ENCODE measurements at regions not wholly inside any gene's neighbourhood (a gene's known extent, or its start where the extent isn't known, plus 50 kb on each side); places are given as distances from the start of the nearest gene placed in this dataset.

DNA sequence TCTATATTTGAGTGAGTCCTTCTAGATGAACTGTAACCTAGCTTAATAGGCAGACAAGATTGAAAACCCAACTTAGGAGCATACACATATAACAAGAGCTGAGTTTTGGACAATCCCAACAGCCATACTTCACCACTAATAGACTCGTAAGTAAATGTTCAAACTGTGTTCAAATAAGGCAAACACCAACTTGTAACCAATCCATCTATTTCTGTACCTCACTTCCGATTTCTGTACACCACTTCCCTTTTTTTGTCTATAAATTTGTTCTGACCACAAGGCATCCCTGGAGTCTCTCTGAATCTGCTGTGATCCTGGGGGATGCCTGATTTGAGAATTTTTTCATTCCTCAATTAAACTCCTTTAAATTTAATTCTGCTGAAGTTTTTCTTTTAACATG is 1149.1 kb upstream of the NRXN1 start:
- 0% methylated on average over 2 of the region's 2 CpGs for WGBS (ENCODE audit: insufficient coverage, insufficient replicate concordance, low lambda C conversion rate, missing lambda C conversion rate)
- ChIA-PET SMC1A (ENCODE audit: uncharacterized antibody, unreplicated experiment) (interaction anchor here (1.4 kb wide), 1 partner anchor 10 kb away, joined by 8 read pairs; no protein-coding TSS in a partner anchor), CTCF (no interaction called here), RAD21 (ENCODE audit: unreplicated experiment) (no interaction called here), POLR2A (no interaction called here)
- Histone ChIP-seq H3K4me2 (ENCODE audit: control insufficient read depth, insufficient read depth) (no peak overlapping the region), H2AFZ (ENCODE audit: control insufficient read depth, low read depth, low read length) (no peak overlapping the region), H3K27ac (ENCODE audit: control insufficient read depth, insufficient read depth) (no peak overlapping the region), H3K27me3 (replicated peaks in 1 of 2; ENCODE audit: control insufficient read depth in 2 of 2, insufficient read depth in 2 of 2, low read length in 1 of 2) (no peaks in the 10 kb centered on the region), H3K4me3 (no peak overlapping the region), H3K79me2 (ENCODE audit: control insufficient read depth, insufficient read depth, low read length) (no peaks in the 10 kb centered on the region), H4K20me1 (ENCODE audit: control insufficient read depth, insufficient read depth) (no peaks in the 10 kb centered on the region), H3K9ac (ENCODE audit: control insufficient read depth, insufficient read depth, low read length) (no peak overlapping the region), H3K36me3 (ENCODE audit: control insufficient read depth in 2 of 2, insufficient read depth in 2 of 2, low read length in 1 of 2) (no peaks in the 10 kb centered on the region), H3K4me1 (ENCODE audit: control insufficient read depth, insufficient read depth, low read length) (no peaks in the 10 kb centered on the region), H3K9me3 (replicated peaks; ENCODE audit: control insufficient read depth, insufficient read depth, low read length) (no peaks in the 10 kb centered on the region)
- intact Hi-C loops (cut with micrococcal nuclease; ENCODE audit: unreplicated experiment): no loop called here
- in situ Hi-C loops (cut with MboI): no loop called here
- TF ChIP-seq SPI1 (IDR thresholded peaks at IDR 0.05; ENCODE audit: borderline replicate concordance, insufficient read depth, low read depth, low read length) (peak; percentile 47; the same call in 1 of the 2 replicates), SMAD5 (IDR thresholded peaks at IDR 0.05; ENCODE audit: low read depth) (no peak)
- ATAC-seq (no peak), DNase-seq (ENCODE audit: low read depth, low spot score) (no peak), FAIRE-seq (peak; percentile 18)
- BruUV-seq (replicated peaks): no TSS peak

DNA sequence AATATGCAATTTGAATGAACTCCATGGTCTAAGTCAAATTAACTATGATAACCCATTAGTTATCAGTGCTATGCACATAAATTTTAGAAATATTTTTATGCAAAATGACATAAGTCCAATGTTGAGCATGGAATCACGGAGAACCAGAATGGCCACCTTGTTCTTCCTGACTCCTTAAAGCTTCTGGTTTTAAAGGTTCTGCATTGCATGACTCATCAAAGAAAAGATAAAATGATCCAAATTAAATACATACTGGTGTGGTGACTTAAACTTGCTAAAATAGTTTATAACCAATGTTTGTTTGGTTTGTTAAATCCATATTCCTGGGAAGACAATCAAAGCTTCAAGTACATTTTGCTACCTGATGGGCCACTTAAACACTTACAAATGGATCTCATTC is 1146.9 kb upstream of the NRXN1 start:
- H3K4me3 ChIP-seq: no peak overlapping the region
- no peaks in the 10 kb centered on the region for H3K27me3 ChIP-seq (replicated peaks in 1 of 2; ENCODE audit: control insufficient read depth in 2 of 2, insufficient read depth in 2 of 2, low read length in 1 of 2)
- FAIRE-seq: no peak
- ChIA-PET POLR2A (no interaction called here), CTCF (no interaction called here), SMC1A (ENCODE audit: uncharacterized antibody, unreplicated experiment) (interaction anchor here (1.1 kb wide), 2 partner anchors 8 to 114 kb away, joined by 4 to 6 read pairs; no protein-coding TSS in a partner anchor), RAD21 (ENCODE audit: unreplicated experiment) (no interaction called here)
- no peak for ATAC-seq
- no peak overlapping the region for H3K9ac ChIP-seq (ENCODE audit: control insufficient read depth, insufficient read depth, low read length)
- H3K79me2 ChIP-seq (ENCODE audit: control insufficient read depth, insufficient read depth, low read length): no peaks in the 10 kb centered on the region
- BruUV-seq (replicated peaks): no TSS peak
- no peaks in the 10 kb centered on the region for H3K36me3 ChIP-seq (ENCODE audit: control insufficient read depth in 2 of 2, insufficient read depth in 2 of 2, low read length in 1 of 2)
- H3K4me2 ChIP-seq (ENCODE audit: control insufficient read depth, insufficient read depth): no peak overlapping the region
- H3K4me1 ChIP-seq (ENCODE audit: control insufficient read depth, insufficient read depth, low read length): no peaks in the 10 kb centered on the region
- no peak overlapping the region for H2AFZ ChIP-seq (ENCODE audit: control insufficient read depth, low read depth, low read length)
- no peaks in the 10 kb centered on the region for H3K9me3 ChIP-seq (replicated peaks; ENCODE audit: control insufficient read depth, insufficient read depth, low read length)
- in situ Hi-C loops (cut with MboI) (no loop called here), intact Hi-C loops (cut with micrococcal nuclease; ENCODE audit: unreplicated experiment) (no loop called here)
- no peak overlapping the region for H3K27ac ChIP-seq (ENCODE audit: control insufficient read depth, insufficient read depth)
- no peaks in the 10 kb centered on the region for H4K20me1 ChIP-seq (ENCODE audit: control insufficient read depth, insufficient read depth)
- DNase-seq (ENCODE audit: low read depth, low spot score): no peak
- 0% methylated on average over 1 of the region's 1 CpG for WGBS (ENCODE audit: insufficient coverage, insufficient replicate concordance, low lambda C conversion rate, missing lambda C conversion rate)
- no peak for TF ChIP-seq MYB (IDR thresholded peaks at IDR 0.05; ENCODE audit: borderline replicate concordance, low read depth, low read length)
- TF ChIP-seq, protein P1, sequence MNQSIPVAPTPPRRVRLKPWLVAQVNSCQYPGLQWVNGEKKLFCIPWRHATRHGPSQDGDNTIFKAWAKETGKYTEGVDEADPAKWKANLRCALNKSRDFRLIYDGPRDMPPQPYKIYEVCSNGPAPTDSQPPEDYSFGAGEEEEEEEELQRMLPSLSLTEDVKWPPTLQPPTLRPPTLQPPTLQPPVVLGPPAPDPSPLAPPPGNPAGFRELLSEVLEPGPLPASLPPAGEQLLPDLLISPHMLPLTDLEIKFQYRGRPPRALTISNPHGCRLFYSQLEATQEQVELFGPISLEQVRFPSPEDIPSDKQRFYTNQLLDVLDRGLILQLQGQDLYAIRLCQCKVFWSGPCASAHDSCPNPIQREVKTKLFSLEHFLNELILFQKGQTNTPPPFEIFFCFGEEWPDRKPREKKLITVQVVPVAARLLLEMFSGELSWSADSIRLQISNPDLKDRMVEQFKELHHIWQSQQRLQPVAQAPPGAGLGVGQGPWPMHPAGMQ (IDR thresholded peaks at IDR 0.05; ENCODE audit: borderline replicate concordance): no peak
- TF ChIP-seq POLR2AphosphoS2 (IDR thresholded peaks at IDR 0.05; ENCODE audit: low read depth, low read length): no peak
- no peak for TF ChIP-seq ASH2L (IDR thresholded peaks at IDR 0.05; ENCODE audit: borderline replicate concordance, low read depth)
- TF ChIP-seq, protein P2, sequence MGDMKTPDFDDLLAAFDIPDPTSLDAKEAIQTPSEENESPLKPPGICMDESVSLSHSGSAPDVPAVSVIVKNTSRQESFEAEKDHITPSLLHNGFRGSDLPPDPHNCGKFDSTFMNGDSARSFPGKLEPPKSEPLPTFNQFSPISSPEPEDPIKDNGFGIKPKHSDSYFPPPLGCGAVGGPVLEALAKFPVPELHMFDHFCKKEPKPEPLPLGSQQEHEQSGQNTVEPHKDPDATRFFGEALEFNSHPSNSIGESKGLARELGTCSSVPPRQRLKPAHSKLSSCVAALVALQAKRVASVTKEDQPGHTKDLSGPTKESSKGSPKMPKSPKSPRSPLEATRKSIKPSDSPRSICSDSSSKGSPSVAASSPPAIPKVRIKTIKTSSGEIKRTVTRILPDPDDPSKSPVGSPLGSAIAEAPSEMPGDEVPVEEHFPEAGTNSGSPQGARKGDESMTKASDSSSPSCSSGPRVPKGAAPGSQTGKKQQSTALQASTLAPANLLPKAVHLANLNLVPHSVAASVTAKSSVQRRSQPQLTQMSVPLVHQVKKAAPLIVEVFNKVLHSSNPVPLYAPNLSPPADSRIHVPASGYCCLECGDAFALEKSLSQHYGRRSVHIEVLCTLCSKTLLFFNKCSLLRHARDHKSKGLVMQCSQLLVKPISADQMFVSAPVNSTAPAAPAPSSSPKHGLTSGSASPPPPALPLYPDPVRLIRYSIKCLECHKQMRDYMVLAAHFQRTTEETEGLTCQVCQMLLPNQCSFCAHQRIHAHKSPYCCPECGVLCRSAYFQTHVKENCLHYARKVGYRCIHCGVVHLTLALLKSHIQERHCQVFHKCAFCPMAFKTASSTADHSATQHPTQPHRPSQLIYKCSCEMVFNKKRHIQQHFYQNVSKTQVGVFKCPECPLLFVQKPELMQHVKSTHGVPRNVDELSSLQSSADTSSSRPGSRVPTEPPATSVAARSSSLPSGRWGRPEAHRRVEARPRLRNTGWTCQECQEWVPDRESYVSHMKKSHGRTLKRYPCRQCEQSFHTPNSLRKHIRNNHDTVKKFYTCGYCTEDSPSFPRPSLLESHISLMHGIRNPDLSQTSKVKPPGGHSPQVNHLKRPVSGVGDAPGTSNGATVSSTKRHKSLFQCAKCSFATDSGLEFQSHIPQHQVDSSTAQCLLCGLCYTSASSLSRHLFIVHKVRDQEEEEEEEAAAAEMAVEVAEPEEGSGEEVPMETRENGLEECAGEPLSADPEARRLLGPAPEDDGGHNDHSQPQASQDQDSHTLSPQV (IDR thresholded peaks at IDR 0.05): no peak
- TF ChIP-seq, protein P3, sequence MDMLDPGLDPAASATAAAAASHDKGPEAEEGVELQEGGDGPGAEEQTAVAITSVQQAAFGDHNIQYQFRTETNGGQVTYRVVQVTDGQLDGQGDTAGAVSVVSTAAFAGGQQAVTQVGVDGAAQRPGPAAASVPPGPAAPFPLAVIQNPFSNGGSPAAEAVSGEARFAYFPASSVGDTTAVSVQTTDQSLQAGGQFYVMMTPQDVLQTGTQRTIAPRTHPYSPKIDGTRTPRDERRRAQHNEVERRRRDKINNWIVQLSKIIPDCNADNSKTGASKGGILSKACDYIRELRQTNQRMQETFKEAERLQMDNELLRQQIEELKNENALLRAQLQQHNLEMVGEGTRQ (IDR thresholded peaks at IDR 0.05; ENCODE audit: borderline replicate concordance, low read depth, low read length): no peak
- no peak for TF ChIP-seq TARDBP (IDR thresholded peaks at IDR 0.05; ENCODE audit: borderline replicate concordance)
- TF ChIP-seq MEF2A (IDR thresholded peaks at IDR 0.05; ENCODE audit: insufficient read depth, low read depth, low read length): no peak
